ENCODE measurements at regions not wholly inside any gene's neighbourhood (a gene's known extent, or its start where the extent isn't known, plus 50 kb on each side); places are given as distances from the start of the nearest gene placed in this dataset.
A peak's percentile ranks its signal among the peaks of the same experiment; 100 is the strongest.

DNA sequence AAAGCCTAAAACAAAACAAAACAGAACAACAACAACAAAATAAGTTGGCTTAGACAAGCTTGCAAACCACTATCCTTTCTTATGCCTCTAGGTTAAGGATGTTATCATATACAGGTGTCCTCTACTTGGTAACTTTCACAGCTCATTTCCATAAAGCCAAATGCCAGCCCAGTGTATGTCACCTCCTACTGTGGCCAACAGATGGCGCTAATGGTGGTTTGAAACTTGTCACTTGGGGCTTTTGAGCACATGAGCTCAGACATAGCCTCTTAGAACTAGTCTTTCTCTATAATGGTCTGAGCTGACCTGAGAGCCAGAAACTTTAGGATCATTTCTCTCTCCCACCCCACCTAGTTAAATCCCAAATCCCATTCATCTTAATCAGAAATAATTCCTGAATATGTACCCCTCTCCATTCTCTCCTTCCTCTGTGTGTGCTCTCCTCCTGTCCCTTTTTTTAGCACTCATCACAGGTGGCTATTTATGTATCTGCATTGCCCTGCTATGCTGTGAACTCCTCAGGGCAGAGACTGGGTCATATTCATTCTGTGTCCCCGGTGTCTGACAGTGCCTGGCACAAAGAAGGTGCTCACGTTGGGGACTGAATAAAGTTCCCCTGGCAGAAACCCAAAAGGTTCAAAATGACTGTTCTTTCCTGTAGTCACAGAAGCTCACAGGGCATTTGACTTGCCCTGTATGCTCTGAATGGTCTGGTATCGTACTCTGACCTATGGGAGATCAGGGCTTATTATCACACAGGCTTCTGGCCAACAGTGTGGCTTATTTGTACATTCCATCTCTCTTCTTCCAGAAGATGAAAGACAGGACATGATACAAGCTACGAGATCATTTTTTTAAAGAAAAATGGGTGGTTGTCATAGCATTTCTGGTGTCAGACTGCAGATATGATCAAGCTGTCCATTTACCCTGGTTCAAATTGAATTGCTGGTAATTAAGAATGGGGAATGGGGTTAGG lies 319.3 kb upstream of the AZI2 start:
- Mint-ChIP-seq H3K36me3 (no peaks in the 10 kb centered on the region), H3K4me1 (no peaks in the 10 kb centered on the region), H3K9me3 (no peaks in the 10 kb centered on the region), H3K27ac (no peak overlapping the region), H3K4me3 (no peak overlapping the region), H3K27me3 (ENCODE audit: low read depth in 2 of 2) (peaks cover 0 to 4% of the 10 kb centered on the region in 2 donors)
- no peaks in the 10 kb centered on the region for H3K36me3 ChIP-seq (ENCODE audit: control insufficient read depth, insufficient read depth, low read length)
- no peak overlapping the region for H3K27ac ChIP-seq (ENCODE audit: low read length)
- no peaks in the 10 kb centered on the region for H3K9me3 ChIP-seq (ENCODE audit: control insufficient read depth, insufficient read depth, low read length)
- H3K27me3 ChIP-seq (ENCODE audit: control insufficient read depth, insufficient read depth, low read length) = no peaks in the 10 kb centered on the region
- WGBS (ENCODE audit: insufficient coverage) = 50% methylated on average over 5 of the region's 5 CpGs
- DNase-seq (peak; percentile 16 to 60), ATAC-seq (peak in 2 of 3 donors; percentile 63 to 69)
- no peak overlapping the region for H3K4me3 ChIP-seq (ENCODE audit: low read length)
- intact Hi-C loops (cut with micrococcal nuclease) = loop anchor here (10.0 kb wide), 1 partner anchor 1527 kb away; no protein-coding TSS in a partner anchor
- TF ChIP-seq, protein P1, sequence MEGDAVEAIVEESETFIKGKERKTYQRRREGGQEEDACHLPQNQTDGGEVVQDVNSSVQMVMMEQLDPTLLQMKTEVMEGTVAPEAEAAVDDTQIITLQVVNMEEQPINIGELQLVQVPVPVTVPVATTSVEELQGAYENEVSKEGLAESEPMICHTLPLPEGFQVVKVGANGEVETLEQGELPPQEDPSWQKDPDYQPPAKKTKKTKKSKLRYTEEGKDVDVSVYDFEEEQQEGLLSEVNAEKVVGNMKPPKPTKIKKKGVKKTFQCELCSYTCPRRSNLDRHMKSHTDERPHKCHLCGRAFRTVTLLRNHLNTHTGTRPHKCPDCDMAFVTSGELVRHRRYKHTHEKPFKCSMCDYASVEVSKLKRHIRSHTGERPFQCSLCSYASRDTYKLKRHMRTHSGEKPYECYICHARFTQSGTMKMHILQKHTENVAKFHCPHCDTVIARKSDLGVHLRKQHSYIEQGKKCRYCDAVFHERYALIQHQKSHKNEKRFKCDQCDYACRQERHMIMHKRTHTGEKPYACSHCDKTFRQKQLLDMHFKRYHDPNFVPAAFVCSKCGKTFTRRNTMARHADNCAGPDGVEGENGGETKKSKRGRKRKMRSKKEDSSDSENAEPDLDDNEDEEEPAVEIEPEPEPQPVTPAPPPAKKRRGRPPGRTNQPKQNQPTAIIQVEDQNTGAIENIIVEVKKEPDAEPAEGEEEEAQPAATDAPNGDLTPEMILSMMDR (IDR thresholded peaks at IDR 0.05) = peak; percentile 29
- H3K4me1 ChIP-seq (ENCODE audit: control insufficient read depth, insufficient read depth, low read length) = no peaks in the 10 kb centered on the region

DNA sequence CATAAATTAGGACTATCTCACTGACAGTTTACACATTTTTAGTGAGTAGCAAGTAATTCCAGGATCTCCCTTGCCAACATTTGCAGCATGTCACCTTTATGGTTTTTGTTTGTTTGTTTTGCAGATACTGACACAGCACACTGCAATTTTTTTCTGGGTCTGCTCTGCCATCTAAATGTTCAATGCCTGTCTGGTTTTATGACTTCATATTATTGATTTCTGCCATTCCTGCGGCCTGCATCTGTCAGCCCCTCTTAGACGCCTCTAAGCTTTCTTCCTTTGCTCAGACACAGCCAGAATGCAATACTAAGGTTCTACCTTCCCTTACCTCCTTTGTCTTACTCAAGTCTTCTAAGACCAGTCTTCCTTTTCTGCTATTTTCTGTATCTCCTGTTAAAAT lies 321.2 kb upstream of the AZI2 start:
- Mint-ChIP-seq H3K27ac (no peak overlapping the region), H3K4me1 (no peaks in the 10 kb centered on the region), H3K4me3 (no peak overlapping the region), H3K36me3 (no peaks in the 10 kb centered on the region), H3K27me3 (ENCODE audit: low read depth in 2 of 2) (peaks cover 0 to 4% of the 10 kb centered on the region in 2 donors), H3K9me3 (no peaks in the 10 kb centered on the region)
- Histone ChIP-seq H3K27ac (ENCODE audit: low read length) (no peak overlapping the region), H3K4me1 (ENCODE audit: control insufficient read depth, insufficient read depth, low read length) (no peaks in the 10 kb centered on the region), H3K4me3 (ENCODE audit: low read length) (no peak overlapping the region), H3K27me3 (ENCODE audit: control insufficient read depth, insufficient read depth, low read length) (no peaks in the 10 kb centered on the region), H3K36me3 (ENCODE audit: control insufficient read depth, insufficient read depth, low read length) (no peaks in the 10 kb centered on the region), H3K9me3 (ENCODE audit: control insufficient read depth, insufficient read depth, low read length) (no peaks in the 10 kb centered on the region)
- DNase-seq = no peak
- intact Hi-C loops (cut with micrococcal nuclease) = loop anchor here (10.0 kb wide), 1 partner anchor 1525 kb away; no protein-coding TSS in a partner anchor
- 84% methylated on average over 2 of the region's 2 CpGs for WGBS (ENCODE audit: insufficient coverage)
- TF ChIP-seq, protein P1 (IDR thresholded peaks at IDR 0.05) = no peak
- ATAC-seq = no peak

DNA sequence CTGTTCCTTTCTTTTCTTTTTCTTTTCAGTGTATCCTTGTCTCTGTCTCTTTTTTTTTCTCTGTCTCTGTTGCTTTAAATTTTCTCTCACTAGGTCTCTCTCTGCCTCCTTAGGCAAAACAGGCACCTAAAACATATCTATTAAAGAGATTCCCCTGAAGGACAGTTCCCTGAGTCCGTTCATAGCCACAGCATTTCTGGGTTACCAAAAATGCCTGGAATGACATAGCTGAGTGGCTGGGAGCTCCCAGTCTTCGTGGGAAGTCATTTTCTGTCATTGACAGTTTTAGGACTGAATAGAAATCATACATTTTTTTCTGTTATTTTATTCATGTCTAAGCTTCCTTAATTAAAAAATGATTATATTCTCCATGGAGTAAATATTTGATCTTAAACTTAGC lies 323.8 kb upstream of the AZI2 start:
- H3K36me3 Mint-ChIP-seq = no peaks in the 10 kb centered on the region
- H3K9me3 Mint-ChIP-seq = peaks cover 0 to 3% of the 10 kb centered on the region in 2 donors
- H3K4me3 ChIP-seq (ENCODE audit: low read length) = no peak overlapping the region
- no peaks in the 10 kb centered on the region for H3K27me3 ChIP-seq (ENCODE audit: control insufficient read depth, insufficient read depth, low read length)
- no peak overlapping the region for H3K4me3 Mint-ChIP-seq
- no peaks in the 10 kb centered on the region for H3K4me1 Mint-ChIP-seq
- no peaks in the 10 kb centered on the region for H3K4me1 ChIP-seq (ENCODE audit: control insufficient read depth, insufficient read depth, low read length)
- ATAC-seq (no peak), DNase-seq (no peak)
- TF ChIP-seq, protein P1 (IDR thresholded peaks at IDR 0.05) = no peak
- WGBS (ENCODE audit: insufficient coverage) = 64% methylated on average over 1 of the region's 2 CpGs
- intact Hi-C loops (cut with micrococcal nuclease) = no loop called here
- H3K27ac ChIP-seq (ENCODE audit: low read length) = no peak overlapping the region
- H3K27ac Mint-ChIP-seq = no peak overlapping the region
- no peaks in the 10 kb centered on the region for H3K36me3 ChIP-seq (ENCODE audit: control insufficient read depth, insufficient read depth, low read length)
- peaks cover 0 to 4% of the 10 kb centered on the region in 2 donors for H3K27me3 Mint-ChIP-seq (ENCODE audit: low read depth in 2 of 2)
- no peaks in the 10 kb centered on the region for H3K9me3 ChIP-seq (ENCODE audit: control insufficient read depth, insufficient read depth, low read length)
